K562 (cell line): ENCODE measurements at regions not wholly inside any gene's neighbourhood (a gene's known extent, or its start where the extent isn't known, plus 50 kb on each side); places are given as distances from the start of the nearest gene placed in this dataset.

Experiments
- ATAC-seq: fragments of 200-7000 bp; cut with Tn5 transposase; 3 replicates; pipeline ENCODE4 v1.9.1; 2020; ENCODE audit warnings: moderate library complexity
- BruUV-seq: library from RNA; stranded (reverse); fragments of 400-500 nt; replicated peaks from 2 replicates; lab custom pipeline; 2021; lab: Mats Ljungman, UMichigan
- CTCF ChIA-PET: fragments of 300-600 bp; formaldehyde crosslinking; extraction: SDS; loops from one replicate; lab custom pipeline; 2021; ENCODE audit warnings: low intra/inter-chr PET ratio; lab: Yijun Ruan, JAX
- POLR2A ChIA-PET: fragments of 300-600, 350-650 bp; sonication (Branson Sonifier 250); formaldehyde crosslinking; extraction: SDS; loops from one replicate; lab custom pipeline; 2021; ENCODE audit warnings: antibody characterized with exemption, inconsistent platforms; lab: Yijun Ruan, JAX
- DNase-seq, 4 experiments: peaks; one replicate each; pipeline versions ENCODE4 v3.0.0 to v3.0.0-alpha.2; 2011 to 2018; ENCODE audit warnings: low spot score in 3 of 4, mixed read lengths in 3 of 4; ENCODE audit errors: extremely low read depth in 1 of 4
- FAIRE-seq: peaks from 2 replicates; lab custom pipeline; 2011; peaks lifted over from hg19 to GRCh38; lab: Jason Lieb, UNC
- H2AFZ ChIP-seq: 2 replicates; pipeline ENCODE4 v1.6.0; 2011; ENCODE audit warnings: low read depth, low read length, control low read depth, inconsistent platforms
- H3K27ac ChIP-seq: fragments of 200-600 bp; 3 replicates; pipeline ENCODE4 v1.8.0; 2011; ENCODE audit warnings: low read depth, mild to moderate bottlenecking, control low read depth, inconsistent platforms, low read length, moderate library complexity, mixed read lengths; ENCODE audit errors: extremely low read depth
- H3K27me3 ChIP-seq, 2 experiments: fragments of 300-600 bp in 1 of 2; 2 replicates in 1 of 2; 3 replicates in 1 of 2; pipeline versions ENCODE4 v1.6.0 to v1.8.0; 2011; ENCODE audit warnings: inconsistent platforms in 2 of 2, low read length in 2 of 2, mild to moderate bottlenecking in 1 of 2, mixed read lengths in 1 of 2, moderate library complexity in 1 of 2; ENCODE audit not compliant: control insufficient read depth in 2 of 2, insufficient read depth in 2 of 2
- H3K36me3 ChIP-seq: fragments of 300-600 bp; 3 replicates; pipeline ENCODE4 v1.8.0; 2011; ENCODE audit warnings: mild to moderate bottlenecking, low read length, inconsistent platforms; ENCODE audit not compliant: control insufficient read depth, insufficient read depth
- H3K4me1 ChIP-seq, 2 experiments: fragments of 200-600 bp in 1 of 2; replicated peaks in 1 of 2; 2 replicates in 1 of 2; 3 replicates in 1 of 2; pipeline versions ENCODE4 v1.5.1 to v1.8.0; 2011; ENCODE audit warnings: inconsistent platforms in 2 of 2, low read length in 2 of 2, mild to moderate bottlenecking in 1 of 2, mixed read lengths in 1 of 2, moderate library complexity in 1 of 2; ENCODE audit not compliant: control insufficient read depth in 2 of 2, insufficient read depth in 2 of 2
- H3K4me2 ChIP-seq: 2 replicates; pipeline ENCODE4 v1.6.1; 2011; ENCODE audit warnings: low read length, control low read depth, inconsistent platforms, mixed read lengths; ENCODE audit not compliant: insufficient read depth
- H3K4me3 ChIP-seq: fragments of 200-600 bp; sonication (generic), shearing (Covaris generic); 2 replicates; pipeline ENCODE4 v1.5.1; 2016; ENCODE audit warnings: control low read depth, inconsistent platforms
- H3K79me2 ChIP-seq: fragments of 200-600 bp; 3 replicates; pipeline ENCODE4 v1.8.0; 2011; ENCODE audit warnings: low read length, inconsistent platforms; ENCODE audit not compliant: control insufficient read depth, insufficient read depth
- H3K9ac ChIP-seq, 2 experiments: 2 replicates each; pipeline versions ENCODE4 v1.6.0 to v1.6.1; 2011; ENCODE audit warnings: low read depth in 2 of 2, low read length in 2 of 2, control low read depth in 1 of 2, inconsistent platforms in 1 of 2, mild to moderate bottlenecking in 1 of 2, mixed read lengths in 1 of 2; ENCODE audit not compliant: insufficient read depth in 1 of 2
- H3K9me1 ChIP-seq: one replicate; pipeline ENCODE4 v1.6.0; 2011; ENCODE audit warnings: inconsistent platforms, mild to moderate bottlenecking, low read length, moderate library complexity; ENCODE audit not compliant: control insufficient read depth, insufficient read depth
- H3K9me3 ChIP-seq: replicated peaks from 2 replicates; pipeline ENCODE4 v1.5.1; 2011; ENCODE audit warnings: low read depth, low read length, inconsistent platforms; ENCODE audit not compliant: control insufficient read depth, insufficient read depth
- H4K20me1 ChIP-seq: replicated peaks from 2 replicates; pipeline ENCODE4 v1.6.1; 2011; ENCODE audit warnings: low read length, inconsistent platforms, mixed read lengths; ENCODE audit not compliant: control insufficient read depth, insufficient read depth
- BRF1 ChIP-seq: IDR thresholded peaks from 3 replicates; pipeline ENCODE4 v1.6.1; 2011; ENCODE audit warnings: borderline replicate concordance, mild to moderate bottlenecking; ENCODE audit not compliant: insufficient read length; ENCODE audit errors: extremely low read depth
- CEBPB ChIP-seq: fragments of 450-650 bp; IDR thresholded peaks from 2 replicates; pipeline ENCODE4 v1.6.1; 2016; ENCODE audit warnings: missing genetic modification characterization, missing compliant biosample characterization
- CEBPG ChIP-seq, 3 experiments: fragments of 200-800 bp in 1 of 3; sonication (Bioruptor generic) in 1 of 3; sonication (generic) in 1 of 3; formaldehyde crosslinking in 1 of 3; IDR thresholded peaks in 2 of 3; conservative IDR thresholded peaks in 1 of 3; 2 replicates each; pipeline versions ENCODE4 v1.6.1 to v1.8.0; 2016 to 2022; ENCODE audit warnings: missing compliant biosample characterization in 2 of 3, missing genetic modification characterization in 2 of 3, mild to moderate bottlenecking in 1 of 3, missing genetic modification reagents in 1 of 3
- DACH1 ChIP-seq: fragments of 450-650 bp; IDR thresholded peaks from 2 replicates; pipeline ENCODE4 v1.6.1; 2018; ENCODE audit not compliant: partially characterized antibody
- ETV1 ChIP-seq: fragments of 450-650 bp; conservative IDR thresholded peaks from 2 replicates; pipeline ENCODE4 v1.6.1; 2016; ENCODE audit warnings: missing genetic modification characterization, control low read depth, low read depth, missing compliant biosample characterization
- WGBS: fragments of 100-300 bp; shearing (Covaris generic); methylation state at CpG from one replicate; pipeline ENCODE4 v1.1.6; 2016; ENCODE audit warnings: low coverage, mixed read lengths; ENCODE audit not compliant: insufficient coverage; ENCODE audit errors: missing lambda C conversion rate; 5-methylcytosine and 5-hydroxymethylcytosine counted together
- in situ Hi-C: fragments of 300-500 bp; cut with MboI; formaldehyde crosslinking; loops from 4 replicates; pipeline ENCODE4 v1.15.0; 2018; ENCODE audit warnings: inconsistent platforms, mixed read lengths
- intact Hi-C: fragments of 100-400 bp; cut with micrococcal nuclease; formaldehyde crosslinking; loops from 2 replicates; pipeline ENCODE4 v1.14.2; 2022
- TF ChIP-seq, protein P1 (sequence below): sonication (generic); formaldehyde crosslinking; IDR thresholded peaks from 2 replicates; pipeline ENCODE4 v1.8.0; 2022; ENCODE audit warnings: missing genetic modification reagents, mild to moderate bottlenecking, borderline replicate concordance
- TF ChIP-seq, protein P2 (sequence below): sonication (generic); formaldehyde crosslinking; IDR thresholded peaks from 2 replicates; pipeline ENCODE4 v1.8.0; 2023; ENCODE audit warnings: mild to moderate bottlenecking, missing genetic modification reagents

DNA sequence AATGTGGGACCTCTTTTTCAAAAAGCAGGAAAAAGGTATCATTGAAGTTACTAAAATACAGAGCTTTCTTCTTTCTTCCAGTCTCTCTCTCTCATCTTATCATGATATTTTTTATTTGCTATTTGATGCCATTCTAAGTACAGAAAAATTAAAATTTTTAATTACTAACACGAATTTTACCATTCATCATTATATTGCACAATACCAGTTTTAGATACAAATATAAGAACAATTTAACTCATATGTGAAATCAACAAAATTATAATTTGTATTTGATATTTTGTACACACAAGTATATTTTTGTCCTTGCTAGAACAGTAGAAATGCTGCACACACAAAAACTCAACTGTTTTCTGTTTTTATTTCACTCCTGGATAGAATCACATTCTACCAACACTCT is 112.2 kb downstream of the OAT start:
- Histone ChIP-seq H3K4me2 (no peak overlapping the region), H3K9me3 (no peaks in the 10 kb centered on the region)
- WGBS = 0% methylated on average over 1 of the region's 1 CpG
- intact Hi-C loops = no loop called here
- TF ChIP-seq CEBPG (CRISPR knock-in tag; IDR thresholded peaks at IDR 0.05) (no peak), CEBPG (tag; conservative IDR thresholded peaks at IDR 0.05 in 1 of 2, IDR thresholded peaks at IDR 0.05 in 1 of 2) (peak; percentile 22 to 75; a peak in 2 of 4 replicates), CEBPB (tag) (peak; percentile 62), ETV1 (no peak)
- TF ChIP-seq, all 486 proteins: peak for 2
- ChIA-PET POLR2A (interaction anchor here (0.7 kb wide), 1 partner anchor 35 kb away, joined by 3 read pairs; no protein-coding TSS in a partner anchor), CTCF (no interaction called here)
- Histone ChIP-seq H3K4me3 (no peak overlapping the region), H4K20me1 (no peaks in the 10 kb centered on the region), H3K27ac (no peak overlapping the region), H3K9me1 (no peaks in the 10 kb centered on the region), H2AFZ (no peak overlapping the region), H3K27me3 (peaks cover 0 to 18% of the 10 kb centered on the region in 2 experiments; a peak in 2 of 5 replicates), H3K79me2 (no peaks in the 10 kb centered on the region), H3K9ac (no peak overlapping the region), H3K4me1 (no peaks in the 10 kb centered on the region), H3K36me3 (no peaks in the 10 kb centered on the region)
- DNase-seq (no peak), FAIRE-seq (no peak), ATAC-seq (no peak)
- BruUV-seq = no TSS peak
- in situ Hi-C loops = no loop called here

DNA sequence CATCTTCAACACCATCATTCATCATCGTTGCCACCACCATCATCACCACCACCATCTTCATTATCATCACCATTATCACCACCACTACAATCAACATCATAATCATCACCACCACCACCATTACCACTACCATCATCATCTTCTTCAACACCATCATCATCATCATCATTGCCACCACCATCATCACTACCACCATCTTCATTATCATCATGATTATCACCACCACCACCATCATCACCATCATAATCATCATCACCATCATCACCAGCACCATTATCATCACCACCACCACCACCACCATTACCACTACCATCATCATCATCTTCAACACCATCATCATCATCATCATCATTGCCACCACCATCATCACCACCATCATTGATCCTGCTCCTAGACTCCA is 112.7 kb downstream of the OAT start:
- Histone ChIP-seq H3K9me3 (no peaks in the 10 kb centered on the region), H2AFZ (no peak overlapping the region), H3K9me1 (no peaks in the 10 kb centered on the region), H3K4me2 (no peak overlapping the region), H3K9ac (no peak overlapping the region), H3K36me3 (no peaks in the 10 kb centered on the region), H3K27ac (no peak overlapping the region), H3K4me3 (no peak overlapping the region), H3K4me1 (no peaks in the 10 kb centered on the region), H4K20me1 (no peaks in the 10 kb centered on the region), H3K27me3 (peaks cover 0 to 18% of the 10 kb centered on the region in 2 experiments; a peak in 2 of 5 replicates), H3K79me2 (no peaks in the 10 kb centered on the region)
- WGBS = 0% methylated on average over 1 of the region's 1 CpG
- in situ Hi-C loops = no loop called here
- ChIA-PET POLR2A (no interaction called here), CTCF (no interaction called here)
- intact Hi-C loops = no loop called here
- ATAC-seq (no peak), DNase-seq (no peak), FAIRE-seq (no peak)
- no TSS peak for BruUV-seq
- no peak for TF ChIP-seq BRF1
- TF ChIP-seq, protein P1, sequence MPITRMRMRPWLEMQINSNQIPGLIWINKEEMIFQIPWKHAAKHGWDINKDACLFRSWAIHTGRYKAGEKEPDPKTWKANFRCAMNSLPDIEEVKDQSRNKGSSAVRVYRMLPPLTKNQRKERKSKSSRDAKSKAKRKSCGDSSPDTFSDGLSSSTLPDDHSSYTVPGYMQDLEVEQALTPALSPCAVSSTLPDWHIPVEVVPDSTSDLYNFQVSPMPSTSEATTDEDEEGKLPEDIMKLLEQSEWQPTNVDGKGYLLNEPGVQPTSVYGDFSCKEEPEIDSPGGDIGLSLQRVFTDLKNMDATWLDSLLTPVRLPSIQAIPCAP = no peak
- no peak for TF ChIP-seq DACH1
- TF ChIP-seq, protein P2, sequence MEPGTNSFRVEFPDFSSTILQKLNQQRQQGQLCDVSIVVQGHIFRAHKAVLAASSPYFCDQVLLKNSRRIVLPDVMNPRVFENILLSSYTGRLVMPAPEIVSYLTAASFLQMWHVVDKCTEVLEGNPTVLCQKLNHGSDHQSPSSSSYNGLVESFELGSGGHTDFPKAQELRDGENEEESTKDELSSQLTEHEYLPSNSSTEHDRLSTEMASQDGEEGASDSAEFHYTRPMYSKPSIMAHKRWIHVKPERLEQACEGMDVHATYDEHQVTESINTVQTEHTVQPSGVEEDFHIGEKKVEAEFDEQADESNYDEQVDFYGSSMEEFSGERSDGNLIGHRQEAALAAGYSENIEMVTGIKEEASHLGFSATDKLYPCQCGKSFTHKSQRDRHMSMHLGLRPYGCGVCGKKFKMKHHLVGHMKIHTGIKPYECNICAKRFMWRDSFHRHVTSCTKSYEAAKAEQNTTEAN (CRISPR knock-in tag) = no peak
